IPS-15b (cell line): ENCODE measurements at regions not wholly inside any gene's neighbourhood (a gene's known extent, or its start where the extent isn't known, plus 50 kb on each side); places are given as distances from the start of the nearest gene placed in this dataset.

ENCODE experiments used
- H3K27me3 ChIP-seq: one replicate; pipeline ENCODE4 v1.6.1; 2013; ENCODE audit warnings: low read length; ENCODE audit not compliant: control insufficient read depth, insufficient read depth
- H3K36me3 ChIP-seq: one replicate; pipeline ENCODE4 v1.6.1; 2013; ENCODE audit warnings: low read length; ENCODE audit not compliant: control insufficient read depth, insufficient read depth
- H3K4me1 ChIP-seq: one replicate; pipeline ENCODE4 v1.6.1; 2013; ENCODE audit warnings: mild to moderate bottlenecking, low read length; ENCODE audit not compliant: control insufficient read depth, insufficient read depth
- H3K4me3 ChIP-seq: one replicate; pipeline ENCODE4 v1.5.1; 2013; ENCODE audit warnings: low read depth, low read length
- H3K9ac ChIP-seq: one replicate; pipeline ENCODE4 v1.6.1; 2013; ENCODE audit warnings: low read depth, mild to moderate bottlenecking, low read length
- H3K9me3 ChIP-seq: one replicate; pipeline ENCODE4 v1.6.1; 2013; ENCODE audit warnings: mild to moderate bottlenecking, low read length; ENCODE audit not compliant: control insufficient read depth, insufficient read depth

DNA sequence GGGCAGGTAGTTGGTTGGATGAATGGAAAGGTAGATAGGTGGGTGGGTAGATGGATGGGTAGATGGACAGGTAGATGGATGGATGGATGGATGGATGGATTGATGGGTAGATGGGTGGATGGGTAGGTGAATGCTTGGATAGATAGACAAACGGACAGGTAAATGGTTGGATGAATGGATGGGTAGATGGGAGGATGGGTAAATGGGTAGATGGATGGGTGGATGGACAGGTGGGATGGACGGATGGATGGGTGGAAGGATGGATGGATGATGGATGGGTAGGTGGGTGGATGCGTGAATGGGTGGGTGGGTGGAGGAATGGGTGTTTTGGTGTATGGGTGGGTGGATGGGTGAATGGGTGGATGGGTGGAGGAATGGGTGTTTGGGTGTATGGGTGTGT is 50.1 kb upstream of the ASAP2 start:
- Histone ChIP-seq H3K27me3 (no peaks in the 10 kb centered on the region), H3K9ac (no peak overlapping the region), H3K36me3 (no peaks in the 10 kb centered on the region), H3K4me3 (no peak overlapping the region), H3K9me3 (no peaks in the 10 kb centered on the region), H3K4me1 (no peaks in the 10 kb centered on the region)

DNA sequence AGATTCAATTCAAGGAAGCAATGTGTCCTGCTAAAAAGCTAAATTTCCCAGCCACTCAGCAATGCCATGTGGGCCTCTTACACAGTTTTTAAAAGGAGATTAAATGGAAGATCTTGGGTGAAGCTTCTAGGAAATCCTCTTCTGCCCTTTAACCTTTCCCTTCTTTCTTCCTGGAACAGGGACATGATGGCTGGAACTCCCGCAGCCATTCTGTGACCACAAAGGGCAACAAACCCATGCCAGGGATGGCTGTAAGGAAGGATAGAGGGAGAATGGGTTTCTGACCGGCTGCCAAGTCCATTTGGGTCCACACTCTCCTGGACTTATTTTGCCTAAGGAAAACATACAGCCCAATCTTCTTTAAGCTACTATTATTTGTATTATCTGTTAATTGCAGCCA is 52.6 kb upstream of the ASAP2 start:
- Histone ChIP-seq H3K9me3 (no peaks in the 10 kb centered on the region), H3K9ac (no peak overlapping the region), H3K4me1 (no peaks in the 10 kb centered on the region), H3K27me3 (no peaks in the 10 kb centered on the region), H3K36me3 (no peaks in the 10 kb centered on the region), H3K4me3 (no peak overlapping the region)

DNA sequence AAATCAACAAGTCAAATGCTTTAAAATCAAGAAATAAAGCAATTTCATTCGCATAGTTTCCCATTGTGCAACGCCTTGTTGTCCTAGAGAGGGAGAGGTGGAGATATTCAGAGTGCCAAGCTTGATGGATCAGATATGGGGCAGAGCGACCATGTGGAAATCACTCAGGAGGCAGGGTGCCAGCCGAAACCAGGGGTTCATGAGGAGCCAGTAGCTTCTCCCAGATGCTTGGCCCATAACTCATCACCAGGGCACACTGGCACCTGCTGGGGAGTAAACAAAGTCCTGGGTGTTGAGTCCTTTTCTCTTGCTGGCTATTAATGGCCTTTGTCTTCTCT is 53.0 kb upstream of the ASAP2 start:
- no peaks in the 10 kb centered on the region for H3K27me3 ChIP-seq
- no peaks in the 10 kb centered on the region for H3K9me3 ChIP-seq
- H3K4me3 ChIP-seq = no peak overlapping the region
- H3K36me3 ChIP-seq = no peaks in the 10 kb centered on the region
- no peaks in the 10 kb centered on the region for H3K4me1 ChIP-seq
- no peak overlapping the region for H3K9ac ChIP-seq

DNA sequence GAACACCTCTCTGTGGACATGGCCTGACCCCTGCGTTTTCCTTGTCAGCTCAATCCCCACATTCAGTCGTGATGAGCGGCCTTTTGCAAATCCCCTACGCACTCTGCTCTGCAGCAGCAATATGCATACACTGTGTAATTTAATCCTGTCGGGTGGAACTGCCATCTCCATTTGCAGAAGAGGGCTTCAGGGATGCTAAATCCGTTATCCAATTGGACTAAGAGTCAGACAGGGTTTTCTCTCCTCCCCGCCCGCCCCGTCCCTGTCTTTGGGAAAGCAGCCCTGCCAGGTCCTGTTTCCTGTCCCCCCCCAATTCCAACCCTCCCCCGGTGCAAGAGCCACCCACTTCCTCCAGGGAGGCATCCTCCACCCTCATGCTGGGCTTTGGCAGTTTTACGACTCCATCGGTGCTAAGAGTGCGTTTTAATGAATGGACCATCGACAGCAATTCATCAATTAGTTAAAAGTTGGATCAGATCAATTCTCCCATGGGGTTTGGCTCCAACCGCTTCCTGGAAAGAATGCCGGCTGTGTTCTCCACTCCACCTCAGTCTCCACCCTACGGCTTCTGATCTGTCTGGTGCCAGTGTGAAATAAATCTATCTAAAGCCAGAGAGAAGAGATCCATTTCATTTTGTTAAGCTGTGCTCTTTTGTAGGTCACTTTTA is 53.5 kb upstream of the ASAP2 start:
- H3K4me1 ChIP-seq = no peaks in the 10 kb centered on the region
- no peaks in the 10 kb centered on the region for H3K36me3 ChIP-seq
- no peaks in the 10 kb centered on the region for H3K9me3 ChIP-seq
- H3K27me3 ChIP-seq = no peaks in the 10 kb centered on the region
- no peak overlapping the region for H3K9ac ChIP-seq
- H3K4me3 ChIP-seq = no peak overlapping the region

DNA sequence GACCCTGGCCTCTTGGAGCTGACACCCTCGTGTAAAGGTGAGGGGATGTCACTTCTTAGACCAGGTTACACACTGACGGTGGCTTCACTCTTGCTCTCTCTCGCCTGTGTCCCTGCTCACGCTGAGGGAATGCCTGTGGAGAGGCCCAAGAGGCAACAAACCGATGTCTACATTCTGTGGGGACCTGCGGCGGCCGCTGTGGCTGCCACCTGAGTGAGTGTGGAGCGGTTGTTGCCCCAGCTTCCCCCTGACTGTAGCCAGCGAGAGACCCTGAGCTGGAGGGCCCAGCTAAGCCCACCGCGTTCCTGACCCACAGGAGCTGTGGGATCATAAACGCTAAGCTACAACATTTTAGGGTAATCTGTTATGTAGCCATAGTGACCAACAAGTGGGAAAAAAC is 55.7 kb upstream of the ASAP2 start:
- H3K4me1 ChIP-seq = no peaks in the 10 kb centered on the region
- peaks cover 9% of the 10 kb centered on the region for H3K27me3 ChIP-seq
- H3K9ac ChIP-seq = no peak overlapping the region
- H3K36me3 ChIP-seq = no peaks in the 10 kb centered on the region
- no peak overlapping the region for H3K4me3 ChIP-seq
- no peaks in the 10 kb centered on the region for H3K9me3 ChIP-seq

DNA sequence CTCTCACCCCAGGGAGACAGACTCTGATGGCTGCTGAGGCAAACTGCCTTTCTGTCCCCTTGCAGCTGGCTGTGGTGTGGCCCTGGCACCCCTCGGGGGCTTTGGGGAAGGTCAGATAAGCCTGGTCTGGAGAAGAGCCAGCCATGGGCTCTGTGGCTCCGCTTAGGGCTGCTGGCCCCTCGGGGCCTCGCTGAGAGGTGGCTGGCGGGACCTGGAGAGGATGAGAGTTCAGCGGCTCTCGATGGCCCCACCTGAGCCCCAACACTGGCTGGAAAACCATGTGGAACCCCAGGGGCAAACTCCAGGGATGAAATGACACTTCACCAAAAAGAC is 56.1 kb upstream of the ASAP2 start:
- peaks cover 11% of the 10 kb centered on the region for H3K27me3 ChIP-seq
- no peaks in the 10 kb centered on the region for H3K4me1 ChIP-seq
- no peak overlapping the region for H3K9ac ChIP-seq
- H3K4me3 ChIP-seq = no peak overlapping the region
- H3K9me3 ChIP-seq = no peaks in the 10 kb centered on the region
- no peaks in the 10 kb centered on the region for H3K36me3 ChIP-seq

DNA sequence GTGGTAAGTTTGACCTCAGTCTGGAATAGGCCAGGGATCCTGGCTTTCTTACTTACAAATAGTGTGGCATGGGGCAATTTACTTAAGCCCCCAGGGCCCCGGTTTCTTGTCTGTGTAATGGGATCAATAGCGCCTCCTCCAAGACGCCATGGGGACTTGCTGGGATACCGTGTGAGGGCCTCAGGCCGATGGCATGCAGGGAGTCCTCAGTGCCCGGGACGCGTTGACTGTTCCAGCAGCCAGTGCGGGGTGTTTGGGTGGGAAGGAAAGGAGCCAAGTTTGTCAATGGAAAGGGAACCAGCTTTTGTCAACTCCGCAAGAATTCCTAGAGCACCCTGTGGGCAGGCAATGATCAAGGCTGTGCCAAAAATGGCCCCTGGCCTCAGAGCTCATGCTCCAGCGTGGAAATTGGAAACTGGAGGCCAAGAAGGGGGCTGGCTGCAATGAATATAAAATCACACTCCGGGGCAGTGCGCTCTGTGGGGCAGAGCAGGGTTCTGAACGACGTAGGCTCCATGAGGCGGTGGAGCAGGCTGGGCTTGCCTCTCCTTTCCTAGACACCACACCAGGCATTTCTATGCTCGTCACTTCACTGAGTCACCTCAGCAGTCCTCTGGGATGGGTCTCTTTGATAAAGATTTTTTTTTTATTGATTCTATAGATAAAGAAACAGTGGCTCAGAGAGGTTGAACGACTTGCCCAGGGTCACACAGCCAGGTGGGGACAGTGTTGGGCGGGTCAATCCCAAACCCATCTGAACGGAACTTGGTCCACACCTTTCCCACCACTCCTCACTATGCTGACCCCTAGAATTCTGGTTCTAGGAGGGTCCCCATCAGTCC is 56.7 kb upstream of the ASAP2 start:
- Histone ChIP-seq H3K9me3 (no peaks in the 10 kb centered on the region), H3K4me3 (no peak overlapping the region), H3K9ac (no peak overlapping the region), H3K27me3 (peaks cover 17% of the 10 kb centered on the region), H3K36me3 (no peaks in the 10 kb centered on the region), H3K4me1 (no peaks in the 10 kb centered on the region)

DNA sequence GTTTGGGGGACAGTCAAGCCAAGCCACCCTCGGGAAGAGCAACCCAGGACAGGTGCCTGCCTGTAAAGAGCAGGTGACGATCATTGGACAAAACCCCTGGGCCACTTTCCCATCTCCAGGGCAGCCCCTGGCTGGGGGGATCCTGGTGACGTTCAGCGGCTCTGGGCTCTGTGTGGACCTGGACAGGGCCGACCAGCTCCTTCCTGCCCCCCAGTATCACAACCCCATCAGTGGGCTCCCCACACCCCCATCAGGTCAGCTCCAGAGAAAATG is 57.3 kb upstream of the ASAP2 start:
- Histone ChIP-seq H3K9ac (no peak overlapping the region), H3K36me3 (no peaks in the 10 kb centered on the region), H3K4me1 (no peaks in the 10 kb centered on the region), H3K4me3 (no peak overlapping the region), H3K9me3 (no peaks in the 10 kb centered on the region), H3K27me3 (peaks cover 23% of the 10 kb centered on the region)

DNA sequence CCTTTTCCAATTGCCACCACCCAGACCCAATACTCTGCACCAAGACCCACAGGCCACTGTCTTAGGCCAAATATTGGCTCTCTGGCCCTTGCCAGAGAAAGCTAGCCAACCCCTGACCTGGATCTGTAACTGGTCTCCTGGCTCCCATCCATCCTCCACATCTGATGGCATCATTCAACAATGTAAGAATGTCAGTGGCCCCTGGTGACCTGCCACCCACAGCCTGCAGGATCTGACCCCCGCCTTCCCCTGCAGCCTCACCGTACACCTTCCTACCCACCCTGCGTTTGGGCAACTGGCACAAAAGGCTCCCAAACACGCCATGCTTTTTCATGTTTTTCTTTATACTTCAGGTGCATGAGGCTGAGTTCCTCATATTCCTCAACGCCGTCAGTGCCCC is 60.0 kb upstream of the ASAP2 start:
- Histone ChIP-seq H3K4me3 (no peak overlapping the region), H3K36me3 (no peaks in the 10 kb centered on the region), H3K9me3 (no peaks in the 10 kb centered on the region), H3K4me1 (peaks cover 2% of the 10 kb centered on the region), H3K9ac (no peak overlapping the region), H3K27me3 (peaks cover 44% of the 10 kb centered on the region)

DNA sequence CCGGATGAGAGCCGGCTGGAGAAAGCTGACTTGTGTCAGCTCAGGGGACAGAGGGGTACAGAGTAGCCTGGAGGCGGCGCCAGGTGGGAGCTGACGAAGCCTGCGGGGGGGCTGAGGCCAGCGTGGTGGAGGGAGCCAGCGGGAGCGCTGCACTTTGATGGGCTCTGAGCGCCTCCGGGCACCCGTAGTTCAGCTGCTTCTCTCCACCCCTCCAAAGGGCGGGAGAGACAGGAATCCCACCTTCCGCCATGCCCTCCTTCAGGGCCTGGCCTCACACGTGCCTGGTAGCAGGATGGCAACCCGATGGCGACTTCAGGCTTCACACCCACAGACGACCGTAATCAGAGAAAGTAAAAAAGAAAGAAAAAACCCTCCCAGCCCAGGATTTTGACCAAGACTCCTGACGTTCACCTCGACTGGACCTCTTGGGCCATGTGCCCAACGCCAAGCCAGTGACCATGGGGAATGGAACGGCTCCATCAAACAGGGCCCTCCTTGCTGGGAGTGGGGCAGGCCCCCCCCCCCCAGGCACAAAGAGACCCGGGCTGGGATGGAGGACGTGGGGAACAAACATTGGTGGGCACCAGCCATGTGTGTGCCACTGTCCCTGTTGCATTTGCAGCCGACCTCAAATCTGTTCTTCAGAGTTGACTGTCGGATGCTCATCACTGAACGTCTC is 60.7 kb upstream of the ASAP2 start:
- Histone ChIP-seq H3K9me3 (no peaks in the 10 kb centered on the region), H3K36me3 (no peaks in the 10 kb centered on the region), H3K4me3 (no peak overlapping the region), H3K4me1 (peaks cover 2% of the 10 kb centered on the region), H3K9ac (no peak overlapping the region), H3K27me3 (peaks cover 51% of the 10 kb centered on the region)

DNA sequence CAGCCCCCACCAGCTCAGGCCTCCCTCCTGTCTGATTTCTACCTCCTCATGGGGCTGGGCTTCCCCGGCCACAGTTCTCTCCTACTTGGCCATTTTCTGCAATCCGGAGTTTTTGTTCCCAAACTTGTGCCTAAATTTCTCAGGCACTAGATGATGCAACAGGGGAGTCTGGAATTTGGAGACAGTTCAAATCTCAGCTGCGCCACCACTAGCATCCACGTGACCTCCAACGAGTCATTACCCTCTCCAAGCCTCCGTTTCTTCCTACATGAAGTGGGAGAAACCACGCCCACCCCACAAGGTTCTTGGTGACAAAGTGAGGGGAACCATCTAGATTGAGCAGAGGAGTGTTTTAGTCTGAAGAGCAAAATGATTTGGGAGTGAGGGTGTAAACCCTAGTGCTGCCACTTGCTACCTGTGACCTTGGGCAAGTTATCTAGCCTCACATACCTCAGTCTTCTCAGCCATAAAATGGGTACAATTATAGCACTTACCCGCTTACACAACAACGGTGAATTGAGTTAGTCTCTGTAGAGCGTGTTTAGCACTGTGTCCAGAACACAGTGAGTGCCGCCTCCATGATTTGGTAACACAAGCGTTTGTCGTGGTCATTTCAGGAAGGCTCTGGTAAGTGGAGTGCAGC is 61.4 kb upstream of the ASAP2 start:
- Histone ChIP-seq H3K4me1 (peaks cover 2% of the 10 kb centered on the region), H3K4me3 (no peak overlapping the region), H3K9ac (no peak overlapping the region), H3K27me3 (peaks cover 58% of the 10 kb centered on the region), H3K9me3 (no peaks in the 10 kb centered on the region), H3K36me3 (no peaks in the 10 kb centered on the region)

DNA sequence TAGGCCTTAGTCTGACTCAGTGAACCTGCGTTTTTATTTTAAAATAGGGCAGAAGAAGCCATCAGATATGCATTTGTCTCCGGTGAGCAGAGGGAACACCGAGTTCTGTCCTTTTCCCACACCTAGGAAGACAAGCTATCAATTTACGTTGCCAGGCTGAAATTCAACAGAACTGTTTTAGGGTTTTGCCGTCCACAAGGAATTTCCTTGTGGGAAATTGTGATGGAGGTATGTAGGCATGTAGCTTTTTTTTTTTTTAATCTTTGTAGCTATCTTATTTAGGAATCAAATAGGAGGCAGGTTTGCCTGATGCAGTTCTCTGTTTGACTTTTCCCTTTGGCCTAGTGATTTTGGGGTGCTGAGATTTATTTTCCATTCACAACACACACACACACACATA is 62.0 kb upstream of the ASAP2 start:
- Histone ChIP-seq H3K27me3 (peaks cover 61% of the 10 kb centered on the region), H3K9me3 (no peaks in the 10 kb centered on the region), H3K4me3 (no peak overlapping the region), H3K9ac (no peak overlapping the region), H3K4me1 (peaks cover 2% of the 10 kb centered on the region), H3K36me3 (no peaks in the 10 kb centered on the region)
